GM23338 (cell line): ENCODE measurements at regions not wholly inside any gene's neighbourhood (a gene's known extent, or its start where the extent isn't known, plus 50 kb on each side); places are given as distances from the start of the nearest gene placed in this dataset.

Source experiments
- ATAC-seq: fragments of 200-7000 bp; cut with Tn5 transposase; 3 replicates; pipeline ENCODE4 v1.9.1; 2020
- DNase-seq: peaks from one replicate; pipeline ENCODE4 v3.0.0-alpha.2; 2015; ENCODE audit warnings: low spot score
- H2AFZ ChIP-seq: fragments of 200-600 bp; sonication (generic); 2 replicates; pipeline ENCODE4 v1.8.0; 2016; ENCODE audit warnings: antibody characterized with exemption, mild to moderate bottlenecking, moderate library complexity
- H3F3A ChIP-seq: fragments of 200-600 bp; sonication (generic); replicated peaks from 2 replicates; pipeline ENCODE4 v1.8.0; 2017; ENCODE audit warnings: antibody characterized with exemption, mixed run types, low read depth
- H3K27ac ChIP-seq: fragments of 200-600 bp; sonication (generic); 2 replicates; pipeline ENCODE4 v1.6.1; 2016; ENCODE audit warnings: low read depth
- H3K27me3 ChIP-seq: fragments of 200-600 bp; sonication (generic); 2 replicates; pipeline ENCODE4 v1.8.0; 2016; ENCODE audit warnings: mild to moderate bottlenecking, mixed run types, moderate library complexity; ENCODE audit not compliant: insufficient read depth
- H3K36me3 ChIP-seq: fragments of 200-600 bp; sonication (generic); 2 replicates; pipeline ENCODE4 v1.8.0; 2016; ENCODE audit warnings: mild to moderate bottlenecking; ENCODE audit not compliant: insufficient read depth
- H3K4me1 ChIP-seq: fragments of 200-600 bp; sonication (generic); 2 replicates; pipeline ENCODE4 v1.8.0; 2016; ENCODE audit warnings: mild to moderate bottlenecking, moderate library complexity; ENCODE audit not compliant: insufficient read depth
- H3K4me2 ChIP-seq: fragments of 200-600 bp; sonication (generic); 2 replicates; pipeline ENCODE4 v1.7.1; 2017; ENCODE audit warnings: mixed run types
- H3K4me3 ChIP-seq: fragments of 200-600 bp; sonication (generic); 2 replicates; pipeline ENCODE4 v1.6.1; 2016; ENCODE audit warnings: mixed run types
- H3K79me2 ChIP-seq: fragments of 200-600 bp; sonication (generic); replicated peaks from 2 replicates; pipeline ENCODE4 v1.8.0; 2017; ENCODE audit warnings: mild to moderate bottlenecking; ENCODE audit not compliant: insufficient read depth
- H3K9me2 ChIP-seq: fragments of 200-600 bp; sonication (generic); 2 replicates; pipeline ENCODE4 v1.8.0; 2017; ENCODE audit not compliant: insufficient read depth
- H4K20me1 ChIP-seq: fragments of 200-600 bp; sonication (generic); replicated peaks from 2 replicates; pipeline ENCODE4 v1.8.0; 2017; ENCODE audit warnings: mild to moderate bottlenecking; ENCODE audit not compliant: insufficient read depth
- H3K27ac Mint-ChIP-seq: 2 replicates; pipeline ENCODE4 v1.8.0; 2020; ENCODE audit warnings: inconsistent platforms, mild to moderate bottlenecking, moderate library complexity, mixed read lengths
- H3K27me3 Mint-ChIP-seq: 3 replicates; pipeline ENCODE4 v1.8.0; 2022; ENCODE audit warnings: low read depth, mild to moderate bottlenecking, moderate library complexity, mixed read lengths, inconsistent platforms; ENCODE audit not compliant: insufficient read depth, poor library complexity
- H3K36me3 Mint-ChIP-seq: 3 replicates; pipeline ENCODE4 v1.8.0; 2021; ENCODE audit warnings: low read depth, mild to moderate bottlenecking, inconsistent platforms, moderate library complexity, mixed read lengths
- H3K4me1 Mint-ChIP-seq: 3 replicates; pipeline ENCODE4 v1.8.0; 2020; ENCODE audit warnings: mild to moderate bottlenecking, inconsistent platforms, mixed read lengths
- H3K4me3 Mint-ChIP-seq: 3 replicates; pipeline ENCODE4 v1.8.0; 2021; ENCODE audit warnings: moderate library complexity, mild to moderate bottlenecking, inconsistent platforms, mixed read lengths
- H3K9me3 Mint-ChIP-seq: 3 replicates; pipeline ENCODE4 v1.8.0; 2020; ENCODE audit warnings: moderate library complexity, mild to moderate bottlenecking, inconsistent platforms, mixed read lengths
- CREB1 ChIP-seq: fragments of 250-450 bp; sonication (Bioruptor Pico); IDR thresholded peaks from 2 replicates; pipeline ENCODE4 v1.5.0; 2020; ENCODE audit warnings: low read depth, mild to moderate bottlenecking, moderate library complexity
- CTCF ChIP-seq, 2 experiments: fragments of 200-600 bp in 1 of 2; sonication (generic) in 1 of 2; conservative IDR thresholded peaks; 2 replicates each; pipeline versions ENCODE4 v1.5.1 to v1.6.1; 2016 to 2017; ENCODE audit warnings: antibody characterized with exemption in 2 of 2, low read depth in 2 of 2, mild to moderate bottlenecking in 2 of 2, moderate library complexity in 1 of 2
- EZH2 ChIP-seq: fragments of 200-600 bp; sonication (generic); IDR thresholded peaks from one replicate; pipeline ENCODE4 v1.8.0; 2017; ENCODE audit warnings: antibody characterized with exemption, mild to moderate bottlenecking, low read depth; ENCODE audit not compliant: unreplicated experiment
- EZH2phosphoT487 ChIP-seq: fragments of 200-600 bp; sonication (generic); IDR thresholded peaks from one replicate; pipeline ENCODE4 v1.8.1; 2018; ENCODE audit warnings: antibody characterized with exemption; ENCODE audit not compliant: unreplicated experiment
- JUNB ChIP-seq: IDR thresholded peaks from one replicate; pipeline ENCODE4 v1.6.1; 2016; ENCODE audit warnings: antibody characterized with exemption; ENCODE audit not compliant: unreplicated experiment
- NANOG ChIP-seq: IDR thresholded peaks from 2 replicates; pipeline ENCODE4 v1.6.1; 2016; ENCODE audit warnings: antibody characterized with exemption, borderline replicate concordance
- POLR2AphosphoS5 ChIP-seq: IDR thresholded peaks from 2 replicates; pipeline ENCODE4 v1.6.1; 2016; ENCODE audit warnings: antibody characterized with exemption, low read depth
- REST ChIP-seq: IDR thresholded peaks from one replicate; pipeline ENCODE4 v1.6.1; 2018; ENCODE audit warnings: antibody characterized with exemption; ENCODE audit not compliant: unreplicated experiment
- ZNF331 ChIP-seq: fragments of 250-450 bp; sonication (Bioruptor Pico); IDR thresholded peaks from 2 replicates; pipeline ENCODE4 v1.5.0; 2020; ENCODE audit warnings: low read depth, mild to moderate bottlenecking, moderate library complexity

GRCh38 chr11:11077898-11078297, 220.0 kb upstream of the ZBED5 start:
- no peaks in the 10 kb centered on the region for H3K36me3 Mint-ChIP-seq
- H3F3A ChIP-seq = no peaks in the 10 kb centered on the region
- no peak for TF ChIP-seq POLR2AphosphoS5
- TF ChIP-seq CREB1 (CRISPR knock-in tag) = no peak
- TF ChIP-seq JUNB = no peak
- TF ChIP-seq CTCF (conservative IDR thresholded peaks at IDR 0.05; ENCODE audit: low read depth in 2 of 2) = no peak
- no peaks in the 10 kb centered on the region; the same call in 1 of the 2 replicates for H4K20me1 ChIP-seq
- H3K4me1 Mint-ChIP-seq = peaks cover 44% of the 10 kb centered on the region
- H3K4me3 ChIP-seq = no peak overlapping the region
- no peak overlapping the region for H3K27ac ChIP-seq
- H3K4me1 ChIP-seq = peaks cover 19% of the 10 kb centered on the region
- no peak overlapping the region for H3K27ac Mint-ChIP-seq
- no peak for DNase-seq
- ATAC-seq = no peak
- H3K4me3 Mint-ChIP-seq = no peak overlapping the region
- no peaks in the 10 kb centered on the region for H3K27me3 Mint-ChIP-seq
- H3K4me2 ChIP-seq = no peak overlapping the region
- H3K36me3 ChIP-seq = no peaks in the 10 kb centered on the region
- H3K79me2 ChIP-seq = no peaks in the 10 kb centered on the region
- peaks cover 22% of the 10 kb centered on the region; the same call in 1 of the 2 replicates for H3K9me2 ChIP-seq
- H2AFZ ChIP-seq = no peak overlapping the region
- no peaks in the 10 kb centered on the region for H3K27me3 ChIP-seq
- no peaks in the 10 kb centered on the region for H3K9me3 Mint-ChIP-seq

- Histone ChIP-seq H3K4me1 (peaks cover 21% of the 10 kb centered on the region), H3K27me3 (no peaks in the 10 kb centered on the region), H3K4me3 (no peak overlapping the region), H3K36me3 (no peaks in the 10 kb centered on the region), H3F3A (no peaks in the 10 kb centered on the region), H3K27ac (no peak overlapping the region), H3K4me2 (no peak overlapping the region), H2AFZ (no peak overlapping the region), H3K79me2 (no peaks in the 10 kb centered on the region), H4K20me1 (no peaks in the 10 kb centered on the region; the same call in 1 of the 2 replicates), H3K9me2 (peaks cover 14% of the 10 kb centered on the region; the same call in 1 of the 2 replicates)
- H3K9me3 Mint-ChIP-seq = no peaks in the 10 kb centered on the region
- H3K4me1 Mint-ChIP-seq = peaks cover 44% of the 10 kb centered on the region
- H3K27ac Mint-ChIP-seq = no peak overlapping the region
- no peaks in the 10 kb centered on the region for H3K36me3 Mint-ChIP-seq
- H3K27me3 Mint-ChIP-seq = no peaks in the 10 kb centered on the region
- ATAC-seq (no peak), DNase-seq (no peak)
- H3K4me3 Mint-ChIP-seq = no peak overlapping the region
- TF ChIP-seq EZH2phosphoT487 (no peak), NANOG (no peak), ZNF331 (CRISPR knock-in tag) (no peak), JUNB (no peak), REST (no peak), CTCF (conservative IDR thresholded peaks at IDR 0.05; ENCODE audit: low read depth in 2 of 2) (no peak), EZH2 (no peak)
These were observed 219.0 kb upstream of the ZBED5 start for GRCh38 chr11:11076879-11077278.
